ENCODE measurements at regions not wholly inside any gene's neighbourhood (a gene's known extent, or its start where the extent isn't known, plus 50 kb on each side); places are given as distances from the start of the nearest gene placed in this dataset.
"Not testable (repeated sequence)": the region's sequence is repeated elsewhere in the genome, so short reads cannot be mapped to it uniquely, and the experiment has no call there.

GRCh38 chr2:105496271-105496670, 97.4 kb upstream of the FHL2 start:
- Mint-ChIP-seq H3K27ac (no peak overlapping the region), H3K9me3 (no peaks in the 10 kb centered on the region), H3K36me3 (peaks cover 1% of the 10 kb centered on the region), H3K4me1 (peaks cover 3% of the 10 kb centered on the region), H3K27me3 (peaks cover 21% of the 10 kb centered on the region), H3K4me3 (no peak overlapping the region)
- no peak for DNase-seq
- CTCF ChIA-PET, result no interaction called here

GRCh38 chr2:105494683-105495425, 96.0 kb upstream of the FHL2 start:
- Mint-ChIP-seq H3K36me3 (peaks cover 1% of the 10 kb centered on the region), H3K27ac (no peak overlapping the region), H3K27me3 (peaks cover 21% of the 10 kb centered on the region), H3K9me3 (no peaks in the 10 kb centered on the region), H3K4me1 (no peaks in the 10 kb centered on the region), H3K4me3 (no peak overlapping the region)
- DNase-seq, result no peak
- CTCF ChIA-PET, result no interaction called here

- H3K9me3 Mint-ChIP-seq, result no peaks in the 10 kb centered on the region
- H3K27ac Mint-ChIP-seq, result no peak overlapping the region
- H3K36me3 Mint-ChIP-seq, result peaks cover 1% of the 10 kb centered on the region
- DNase-seq, result no peak
- H3K27me3 Mint-ChIP-seq, result peaks cover 28% of the 10 kb centered on the region
- no peak overlapping the region for H3K4me3 Mint-ChIP-seq
- H3K4me1 Mint-ChIP-seq, result no peaks in the 10 kb centered on the region
- CTCF ChIA-PET, result no interaction called here
Measured at GRCh38 chr2:105490956-105491355, 92.1 kb upstream of the FHL2 start.

- no peak overlapping the region for H3K4me3 Mint-ChIP-seq
- no peak for DNase-seq
- peaks cover 1% of the 10 kb centered on the region for H3K36me3 Mint-ChIP-seq
- no peaks in the 10 kb centered on the region for H3K4me1 Mint-ChIP-seq
- H3K27me3 Mint-ChIP-seq, result peaks cover 31% of the 10 kb centered on the region
- H3K9me3 Mint-ChIP-seq, result no peaks in the 10 kb centered on the region
- CTCF ChIA-PET, result interaction anchor here (0.6 kb wide), 1 partner anchor 329 kb away, joined by 3 read pairs; no protein-coding TSS in a partner anchor
- H3K27ac Mint-ChIP-seq, result no peak overlapping the region
Measured at GRCh38 chr2:105490204-105490603, 91.4 kb upstream of the FHL2 start.

GRCh38 chr2:105489168-105489878, 90.5 kb upstream of the FHL2 start:
- Mint-ChIP-seq H3K36me3 (peaks cover 1% of the 10 kb centered on the region), H3K4me3 (no peak overlapping the region), H3K4me1 (no peaks in the 10 kb centered on the region), H3K27ac (no peak overlapping the region), H3K27me3 (peaks cover 22% of the 10 kb centered on the region), H3K9me3 (no peaks in the 10 kb centered on the region)
- no peak for DNase-seq
- CTCF ChIA-PET, result interaction anchor here (0.6 kb wide), 1 partner anchor 330 kb away, joined by 3 read pairs; no protein-coding TSS in a partner anchor

GRCh38 chr2:105488285-105488684, 89.4 kb upstream of the FHL2 start:
- no peak for DNase-seq
- Mint-ChIP-seq H3K4me3 (no peak overlapping the region), H3K36me3 (peaks cover 1% of the 10 kb centered on the region), H3K9me3 (no peaks in the 10 kb centered on the region), H3K27me3 (peaks cover 18% of the 10 kb centered on the region), H3K27ac (no peak overlapping the region), H3K4me1 (no peaks in the 10 kb centered on the region)
- CTCF ChIA-PET, result no interaction called here

GRCh38 chr2:105487142-105488069, 88.6 kb upstream of the FHL2 start:
- H3K9me3 Mint-ChIP-seq, result no peaks in the 10 kb centered on the region
- DNase-seq, result no peak
- no peak overlapping the region for H3K27ac Mint-ChIP-seq
- H3K4me1 Mint-ChIP-seq, result no peaks in the 10 kb centered on the region
- CTCF ChIA-PET, result no interaction called here
- no peak overlapping the region for H3K4me3 Mint-ChIP-seq
- H3K36me3 Mint-ChIP-seq, result no peaks in the 10 kb centered on the region
- peaks cover 14% of the 10 kb centered on the region for H3K27me3 Mint-ChIP-seq

- no peaks in the 10 kb centered on the region for H3K36me3 Mint-ChIP-seq
- no peak for DNase-seq
- no peak overlapping the region for H3K27ac Mint-ChIP-seq
- H3K27me3 Mint-ChIP-seq, result peaks cover 14% of the 10 kb centered on the region
- no peaks in the 10 kb centered on the region for H3K4me1 Mint-ChIP-seq
- CTCF ChIA-PET, result no interaction called here
- H3K4me3 Mint-ChIP-seq, result no peak overlapping the region
- no peaks in the 10 kb centered on the region for H3K9me3 Mint-ChIP-seq
Measured at GRCh38 chr2:105486762-105487141, 87.9 kb upstream of the FHL2 start.

- Mint-ChIP-seq H3K4me1 (no peaks in the 10 kb centered on the region), H3K27ac (no peak overlapping the region), H3K27me3 (peaks cover 12% of the 10 kb centered on the region), H3K9me3 (no peaks in the 10 kb centered on the region), H3K4me3 (no peak overlapping the region), H3K36me3 (no peaks in the 10 kb centered on the region)
- CTCF ChIA-PET, result no interaction called here
- DNase-seq, result no peak
Measured at GRCh38 chr2:105478670-105479069, 79.8 kb upstream of the FHL2 start.

GRCh38 chr2:105477050-105477620, 78.3 kb upstream of the FHL2 start:
- H3K9me3 Mint-ChIP-seq, DNase-seq, H3K4me3 Mint-ChIP-seq, H3K27ac Mint-ChIP-seq, H3K36me3 Mint-ChIP-seq, H3K4me1 Mint-ChIP-seq, CTCF ChIA-PET: not testable (repeated sequence)
- peaks cover 12% of the 10 kb centered on the region for H3K27me3 Mint-ChIP-seq

- no peak overlapping the region for H3K4me3 Mint-ChIP-seq
Measured at GRCh38 chr2:105473011-105473410, 74.2 kb upstream of the FHL2 start.

GRCh38 chr2:105470979-105471378, 72.1 kb upstream of the FHL2 start:
- Mint-ChIP-seq H3K4me1 (peaks cover 28% of the 10 kb centered on the region), H3K27me3 (peaks cover 10% of the 10 kb centered on the region), H3K4me3 (no peak overlapping the region), H3K36me3 (peaks cover 2% of the 10 kb centered on the region), H3K9me3 (no peaks in the 10 kb centered on the region), H3K27ac (no peak overlapping the region)
- DNase-seq, result no peak
- CTCF ChIA-PET, result interaction anchor here (0.9 kb wide), 1 partner anchor 103 kb away, joined by 4 read pairs; no protein-coding TSS in a partner anchor

More at GRCh38 chr2:105473011-105473410, 74.2 kb upstream of the FHL2 start:
- H3K36me3 Mint-ChIP-seq, result peaks cover 2% of the 10 kb centered on the region
- CTCF ChIA-PET, result no interaction called here
- DNase-seq, result no peak
- H3K27me3 Mint-ChIP-seq, result peaks cover 13% of the 10 kb centered on the region
- H3K4me1 Mint-ChIP-seq, result peaks cover 20% of the 10 kb centered on the region
- no peak overlapping the region for H3K27ac Mint-ChIP-seq
- no peaks in the 10 kb centered on the region for H3K9me3 Mint-ChIP-seq

- DNase-seq, result no peak
- CTCF ChIA-PET, result no interaction called here
- Mint-ChIP-seq H3K36me3 (peaks cover 2% of the 10 kb centered on the region), H3K4me1 (peaks cover 28% of the 10 kb centered on the region), H3K9me3 (no peaks in the 10 kb centered on the region), H3K27me3 (peaks cover 10% of the 10 kb centered on the region), H3K4me3 (no peak overlapping the region), H3K27ac (no peak overlapping the region)
Measured at GRCh38 chr2:105469781-105470180, 70.9 kb upstream of the FHL2 start.

GRCh38 chr2:105468582-105469042, 69.8 kb upstream of the FHL2 start:
- no peak for DNase-seq
- Mint-ChIP-seq H3K4me1 (peaks cover 28% of the 10 kb centered on the region), H3K27me3 (peaks cover 14% of the 10 kb centered on the region), H3K4me3 (peak overlapping the region; percentile 49), H3K36me3 (peaks cover 2% of the 10 kb centered on the region), H3K27ac (peak overlapping the region; percentile 61), H3K9me3 (no peaks in the 10 kb centered on the region)
- CTCF ChIA-PET, result no interaction called here
